Upper lobe of left lung (tissue), 4 donors: ENCODE measurements at regions not wholly inside any gene's neighbourhood (a gene's known extent, or its start where the extent isn't known, plus 50 kb on each side); places are given as distances from the start of the nearest gene placed in this dataset.

Experiments used
- EP300 ChIP-seq, 4 donors: sonication (generic); formaldehyde crosslinking; IDR thresholded peaks; one replicate each; pipeline ENCODE4 v1.5.1; 2017; ENCODE audit warnings: antibody characterized with exemption in 4 of 4, control low read depth in 2 of 4
- TF ChIP-seq, protein P1 (sequence below), 6 experiments: fragments of 450-650 bp in 4 of 6; fragments of 200-600 bp in 2 of 6; sonication (generic) in 2 of 6; IDR thresholded peaks; one replicate each; pipeline ENCODE4 v1.5.1; 2016 to 2019; ENCODE audit warnings: antibody characterized with exemption in 6 of 6

DNA sequence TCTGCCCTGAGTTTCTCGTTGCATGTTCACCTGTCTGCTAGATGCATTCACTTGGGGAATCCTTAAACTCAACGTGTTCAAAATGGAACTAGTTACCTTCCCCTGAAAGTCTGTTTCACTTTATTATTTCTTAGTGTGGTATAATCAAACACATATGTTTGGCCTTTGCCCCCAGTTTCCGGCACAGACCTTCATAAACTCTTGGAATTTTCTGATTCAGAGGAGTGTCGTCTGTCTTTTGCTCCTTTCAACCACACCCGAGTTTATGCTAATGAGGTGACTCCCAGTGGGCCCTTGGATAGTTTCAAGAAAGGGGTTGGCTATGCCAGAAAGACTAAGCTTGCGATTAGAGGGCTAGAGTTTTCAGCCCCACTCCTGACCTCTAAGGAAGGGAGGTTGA lies 198.9 kb downstream of the CDCA7 start:
- TF ChIP-seq, protein P1, sequence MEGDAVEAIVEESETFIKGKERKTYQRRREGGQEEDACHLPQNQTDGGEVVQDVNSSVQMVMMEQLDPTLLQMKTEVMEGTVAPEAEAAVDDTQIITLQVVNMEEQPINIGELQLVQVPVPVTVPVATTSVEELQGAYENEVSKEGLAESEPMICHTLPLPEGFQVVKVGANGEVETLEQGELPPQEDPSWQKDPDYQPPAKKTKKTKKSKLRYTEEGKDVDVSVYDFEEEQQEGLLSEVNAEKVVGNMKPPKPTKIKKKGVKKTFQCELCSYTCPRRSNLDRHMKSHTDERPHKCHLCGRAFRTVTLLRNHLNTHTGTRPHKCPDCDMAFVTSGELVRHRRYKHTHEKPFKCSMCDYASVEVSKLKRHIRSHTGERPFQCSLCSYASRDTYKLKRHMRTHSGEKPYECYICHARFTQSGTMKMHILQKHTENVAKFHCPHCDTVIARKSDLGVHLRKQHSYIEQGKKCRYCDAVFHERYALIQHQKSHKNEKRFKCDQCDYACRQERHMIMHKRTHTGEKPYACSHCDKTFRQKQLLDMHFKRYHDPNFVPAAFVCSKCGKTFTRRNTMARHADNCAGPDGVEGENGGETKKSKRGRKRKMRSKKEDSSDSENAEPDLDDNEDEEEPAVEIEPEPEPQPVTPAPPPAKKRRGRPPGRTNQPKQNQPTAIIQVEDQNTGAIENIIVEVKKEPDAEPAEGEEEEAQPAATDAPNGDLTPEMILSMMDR (IDR thresholded peaks at IDR 0.05) = no peak
- no peak for TF ChIP-seq EP300 (IDR thresholded peaks at IDR 0.05)
